HEK293T (cell line): ENCODE measurements at regions not wholly inside any gene's neighbourhood (a gene's known extent, or its start where the extent isn't known, plus 50 kb on each side); places are given as distances from the start of the nearest gene placed in this dataset.

Experiments
- ARNT ChIP-seq: fragments of 450-650 bp; IDR thresholded peaks from 2 replicates; pipeline ENCODE4 v1.6.1; 2017; ENCODE audit warnings: mild to moderate bottlenecking
- BHLHE40 ChIP-seq: fragments of 450-650 bp; IDR thresholded peaks from 2 replicates; pipeline ENCODE4 v1.6.1; 2016; ENCODE audit warnings: mild to moderate bottlenecking, moderate library complexity, borderline replicate concordance
- ELF4 ChIP-seq: fragments of 450-650 bp; IDR thresholded peaks from 2 replicates; pipeline ENCODE4 v1.6.1; 2017; ENCODE audit warnings: antibody characterized with exemption
- FOXA1 ChIP-seq: fragments of 450-650 bp; IDR thresholded peaks from 2 replicates; pipeline ENCODE4 v1.6.1; 2016; ENCODE audit warnings: mild to moderate bottlenecking
- FOXK2 ChIP-seq: fragments of 450-650 bp; IDR thresholded peaks from 2 replicates; pipeline ENCODE4 v1.6.1; 2016; ENCODE audit warnings: mild to moderate bottlenecking
- FOXM1 ChIP-seq: fragments of 450-650 bp; IDR thresholded peaks from 2 replicates; pipeline ENCODE4 v1.6.1; 2017; ENCODE audit warnings: mild to moderate bottlenecking, borderline replicate concordance
- HDGF ChIP-seq: fragments of 450-650 bp; IDR thresholded peaks from 2 replicates; pipeline ENCODE4 v1.6.1; 2017; ENCODE audit warnings: antibody characterized with exemption, borderline replicate concordance
- L3MBTL2 ChIP-seq: fragments of 450-650 bp; conservative IDR thresholded peaks from 2 replicates; pipeline ENCODE4 v1.6.1; 2016; ENCODE audit warnings: mild to moderate bottlenecking
- LEF1 ChIP-seq: fragments of 450-650 bp; IDR thresholded peaks from 2 replicates; pipeline ENCODE4 v1.6.1; 2017; ENCODE audit warnings: mild to moderate bottlenecking, borderline replicate concordance
- PKNOX1 ChIP-seq: fragments of 450-650 bp; IDR thresholded peaks from 2 replicates; pipeline ENCODE4 v1.6.1; 2016
- SP1 ChIP-seq: fragments of 450-650 bp; IDR thresholded peaks from 2 replicates; pipeline ENCODE4 v1.6.1; 2017
- SUZ12 ChIP-seq: fragments of 450-650 bp; IDR thresholded peaks from 2 replicates; pipeline ENCODE4 v1.6.1; 2016; ENCODE audit warnings: mild to moderate bottlenecking
- TARDBP ChIP-seq: fragments of 450-650 bp; IDR thresholded peaks from 2 replicates; pipeline ENCODE4 v1.6.1; 2016

GRCh38 chr9:2557693-2558092 is 63.9 kb upstream of the VLDLR start:
- TF ChIP-seq L3MBTL2 (no peak), SUZ12 (no peak), FOXA1 (no peak), TARDBP (no peak), FOXM1 (no peak), FOXK2 (no peak), HDGF (no peak), BHLHE40 (no peak), PKNOX1 (no peak), LEF1 (no peak), ELF4 (no peak), ARNT (no peak), SP1 (no peak)
